HG03575 (cell line): ENCODE measurements at regions not wholly inside any gene's neighbourhood (a gene's known extent, or its start where the extent isn't known, plus 50 kb on each side); places are given as distances from the start of the nearest gene placed in this dataset.
"Not testable (repeated sequence)": the region's sequence is repeated elsewhere in the genome, so short reads cannot be mapped to it uniquely, and the experiment has no call there.

ENCODE experiments used
- ATAC-seq: cut with Tn5 transposase; IDR thresholded peaks from one replicate; pipeline ENCODE4 v1.9.1; 2021; ENCODE audit not compliant: unreplicated experiment, insufficient number of reproducible peaks, low FRiP score; ENCODE audit errors: extremely low read depth

DNA sequence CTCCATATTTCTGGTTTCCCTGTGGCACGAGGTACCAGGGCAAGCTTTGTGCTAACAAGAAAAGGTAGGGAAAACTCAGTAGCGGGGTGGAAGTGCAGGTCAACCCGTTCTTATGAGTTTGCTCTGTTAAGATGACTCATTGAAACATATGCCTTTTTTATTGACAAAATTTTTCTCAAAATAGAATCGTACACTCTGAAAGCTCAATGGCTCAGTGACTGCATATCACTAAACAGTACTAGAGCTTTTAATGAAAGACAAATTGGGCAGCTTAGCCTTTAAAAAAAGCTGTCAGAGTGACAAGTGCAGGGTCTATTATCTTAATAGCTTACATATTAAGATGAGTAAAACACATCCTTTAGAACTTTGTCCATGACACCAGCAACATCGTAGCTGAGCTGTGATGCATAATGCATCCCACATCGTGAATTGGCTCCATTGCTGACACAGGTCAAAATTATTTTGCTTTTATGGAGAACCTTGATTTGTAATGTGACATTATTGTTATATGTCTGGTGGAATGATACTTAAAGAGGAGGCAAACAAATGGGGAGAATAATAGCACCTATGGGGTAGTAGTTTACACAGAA, 264.4 kb downstream of the ETV1 start:
- no peak for ATAC-seq

DNA sequence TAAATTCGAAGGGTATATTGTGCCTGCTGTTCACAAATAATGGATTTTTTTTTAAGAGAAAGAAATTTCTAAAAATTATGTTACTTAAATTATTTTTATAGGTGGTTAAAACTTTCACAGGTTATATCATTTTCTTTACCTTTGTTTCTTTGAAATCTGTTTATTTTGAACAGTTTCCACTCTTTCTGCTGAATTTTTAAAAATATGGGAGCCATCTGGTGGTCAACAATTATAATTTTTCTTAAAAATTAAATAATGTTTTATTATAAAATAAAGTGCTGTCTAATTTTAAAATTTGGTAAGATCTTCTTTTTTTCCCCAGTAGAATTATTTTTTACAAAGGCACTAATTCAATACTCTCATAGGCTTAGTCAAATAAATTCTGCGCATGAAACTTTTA, 263.9 kb downstream of the ETV1 start:
- ATAC-seq: no peak

DNA sequence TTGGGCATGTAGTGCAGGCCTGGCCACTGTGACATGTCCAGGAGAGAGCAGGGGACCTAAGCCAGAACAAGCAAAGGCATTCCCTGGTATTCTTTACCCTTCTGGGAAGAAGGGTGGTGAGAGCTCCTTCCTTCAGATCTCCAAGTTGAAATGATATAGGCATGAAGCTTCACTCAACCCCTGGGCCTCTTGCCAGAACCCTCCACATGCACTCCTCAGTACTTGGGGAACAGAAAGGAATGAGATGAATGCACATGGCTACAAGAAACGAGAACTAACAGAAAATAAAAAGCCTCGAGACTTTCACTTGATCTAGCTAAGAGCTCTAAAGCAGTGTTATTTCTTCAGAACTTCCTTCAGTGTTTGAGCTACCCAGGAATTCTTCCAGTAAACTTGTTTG, 262.2 kb downstream of the ETV1 start:
- no peak for ATAC-seq

DNA sequence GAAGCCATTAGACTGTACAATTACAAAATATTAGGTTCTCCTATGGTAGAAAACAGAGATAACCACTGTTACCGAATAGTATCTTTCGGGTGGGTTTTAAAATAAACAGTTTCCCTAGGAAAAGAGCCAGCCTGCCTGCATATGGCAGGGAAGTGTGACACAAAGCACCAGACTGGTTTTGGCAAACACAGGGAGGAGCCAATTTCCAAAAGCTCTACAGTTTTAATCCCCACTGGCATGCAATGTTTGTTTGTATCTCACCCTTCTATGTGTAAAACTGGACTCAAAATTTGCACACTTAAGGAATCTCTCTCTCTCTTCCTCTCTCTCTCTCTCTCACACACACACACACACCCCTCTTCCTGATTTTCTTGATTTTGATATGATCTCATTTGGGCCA, 261.7 kb downstream of the ETV1 start:
- ATAC-seq: no peak

DNA sequence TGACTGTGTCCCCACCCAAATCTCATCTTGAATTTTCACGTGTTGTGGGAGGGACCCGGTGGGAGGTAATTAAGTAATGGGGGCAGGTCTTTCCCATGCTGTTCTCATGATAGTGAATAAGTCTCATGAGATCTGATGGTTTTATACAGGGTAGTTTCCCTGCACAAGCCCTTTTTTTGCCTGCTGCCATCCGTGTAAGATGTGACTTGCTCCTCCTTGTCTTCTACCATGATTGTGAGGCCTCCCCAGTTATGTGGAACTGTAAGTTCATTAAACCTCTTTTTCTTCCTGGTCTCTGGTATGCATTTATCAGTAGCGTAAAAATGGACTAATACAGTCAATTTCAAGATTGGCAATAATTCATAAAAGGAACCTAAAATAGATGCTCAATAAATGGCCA, 261.0 kb downstream of the ETV1 start:
- not testable (repeated sequence) for ATAC-seq

DNA sequence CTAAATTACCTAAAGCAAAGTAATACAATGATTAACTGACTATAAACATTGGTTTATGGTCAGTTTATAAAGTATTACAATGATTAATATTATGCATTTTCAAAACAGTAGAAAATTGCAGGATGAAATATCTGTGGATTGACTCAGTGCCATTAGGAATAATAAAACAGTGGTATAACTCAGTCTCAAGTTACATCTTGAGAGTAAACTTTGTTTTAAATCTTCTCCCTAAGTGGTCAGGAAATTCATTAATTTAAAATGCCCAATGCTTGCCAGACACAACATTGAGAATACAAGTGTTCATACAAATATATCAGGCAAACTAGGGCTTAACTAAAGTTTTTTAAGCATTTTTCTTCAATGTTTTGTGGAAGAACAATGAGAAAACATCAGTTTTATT, 257.8 kb downstream of the ETV1 start:
- no peak for ATAC-seq

DNA sequence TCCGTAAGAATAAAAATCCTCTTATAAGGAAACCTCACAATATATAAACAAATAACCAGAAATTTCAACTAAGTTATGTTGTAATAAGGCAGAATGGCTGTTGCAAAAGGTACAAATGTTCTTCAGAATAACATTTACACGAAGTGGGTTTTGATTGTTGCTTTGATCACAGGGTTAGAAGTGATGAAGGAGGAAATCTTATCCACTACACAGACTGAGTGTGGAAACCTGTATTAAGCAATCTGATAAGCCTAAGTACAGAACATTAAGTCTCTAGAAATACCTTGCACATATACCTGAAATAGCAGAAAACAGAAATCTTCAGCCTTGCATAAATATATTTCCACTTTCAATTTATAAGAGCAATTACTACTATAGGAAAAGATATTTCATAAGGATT, 251.9 kb downstream of the ETV1 start:
- no peak for ATAC-seq

DNA sequence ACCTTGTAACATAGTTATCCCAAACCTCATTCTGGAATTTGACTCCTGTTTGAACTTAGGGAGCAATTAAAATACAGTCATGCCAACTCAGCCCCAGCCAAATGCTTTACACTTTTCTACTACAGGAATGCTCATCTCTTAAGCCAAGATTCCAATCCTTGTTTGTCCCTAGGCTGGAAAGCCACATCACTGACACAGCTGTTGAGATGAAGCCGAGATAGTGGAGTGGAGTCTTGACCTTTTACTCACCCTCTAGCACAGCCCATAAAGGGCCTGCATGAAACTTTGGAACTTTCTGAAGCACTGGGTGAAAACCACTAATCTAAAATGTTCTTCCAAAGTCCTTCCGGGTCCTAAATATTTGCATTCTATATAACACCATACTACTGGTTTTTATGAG, 247.3 kb downstream of the ETV1 start:
- no peak for ATAC-seq

DNA sequence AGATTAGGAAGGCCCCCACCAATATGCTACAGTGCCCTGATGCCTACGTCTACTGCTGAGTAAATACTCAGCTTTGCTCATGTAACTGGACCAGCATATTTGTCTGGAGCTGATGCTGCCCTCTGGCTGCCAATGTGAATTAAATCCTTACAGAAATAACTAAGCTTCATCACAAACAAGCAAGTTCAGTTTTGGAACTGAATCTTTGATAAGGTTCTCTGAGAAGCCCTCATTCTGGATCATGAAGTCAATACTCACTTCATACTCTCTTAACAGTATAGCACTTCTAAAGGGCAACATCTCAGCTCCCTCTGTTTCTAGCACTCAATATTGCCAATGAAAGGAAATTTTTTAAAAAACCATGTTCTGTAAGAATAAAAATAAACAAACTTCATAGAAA, 246.7 kb downstream of the ETV1 start:
- no peak for ATAC-seq

DNA sequence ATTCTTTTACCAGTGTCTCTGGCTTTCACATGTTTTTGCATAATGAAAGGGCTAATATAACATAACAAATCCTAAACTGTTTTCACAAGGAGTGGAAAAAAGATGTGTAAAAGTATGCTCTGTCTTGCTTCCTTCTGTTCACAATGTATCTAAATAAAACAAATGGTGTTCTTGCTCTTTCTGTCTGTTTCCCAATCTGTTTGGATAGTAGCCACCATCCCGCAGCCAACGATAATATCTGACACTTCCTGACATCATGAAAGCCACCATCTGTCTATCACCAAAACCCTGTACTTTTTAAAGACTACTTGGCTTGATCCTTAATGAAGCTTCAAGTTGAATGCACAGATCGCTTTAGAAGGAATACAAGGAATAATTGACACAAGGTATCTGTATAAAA, 246.2 kb downstream of the ETV1 start:
- no peak for ATAC-seq

DNA sequence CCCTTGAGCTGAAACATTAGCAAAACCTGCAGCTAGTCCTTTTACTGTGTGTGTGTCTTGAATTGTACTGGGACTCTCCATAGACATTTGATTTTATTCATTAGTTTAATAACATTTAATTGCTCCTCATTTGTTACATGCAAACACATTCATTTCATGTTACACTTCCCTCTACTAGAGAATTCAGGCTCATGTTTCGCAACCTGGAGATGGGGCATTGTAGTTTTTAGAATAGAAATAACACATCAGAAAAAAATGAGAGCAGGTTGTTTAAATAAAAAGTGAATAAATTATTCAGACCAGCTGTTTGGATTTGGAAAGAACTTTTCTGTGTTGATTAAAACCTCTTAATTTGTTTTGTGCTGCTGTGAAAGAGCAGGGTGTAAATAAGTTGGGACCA, 243.9 kb downstream of the ETV1 start:
- no peak for ATAC-seq

DNA sequence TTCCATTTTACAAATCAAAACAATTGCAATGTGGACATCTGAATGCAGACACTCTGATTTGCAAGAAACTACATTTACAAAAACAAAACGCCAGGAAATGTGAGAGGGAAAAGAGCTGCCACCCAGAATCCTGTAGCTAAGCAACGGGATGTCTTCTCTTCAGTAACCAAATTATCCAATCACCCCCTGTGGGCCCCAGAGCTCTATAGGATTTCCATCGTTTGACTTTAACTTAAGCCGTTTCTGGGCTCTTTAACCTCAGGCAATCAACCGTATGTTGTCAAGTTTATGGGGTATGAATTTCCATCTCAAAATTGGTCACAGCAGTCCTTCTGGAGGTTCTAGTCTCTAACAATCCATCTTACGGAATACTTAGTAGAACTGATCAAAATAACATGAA, 240.5 kb downstream of the ETV1 start:
- no peak for ATAC-seq

DNA sequence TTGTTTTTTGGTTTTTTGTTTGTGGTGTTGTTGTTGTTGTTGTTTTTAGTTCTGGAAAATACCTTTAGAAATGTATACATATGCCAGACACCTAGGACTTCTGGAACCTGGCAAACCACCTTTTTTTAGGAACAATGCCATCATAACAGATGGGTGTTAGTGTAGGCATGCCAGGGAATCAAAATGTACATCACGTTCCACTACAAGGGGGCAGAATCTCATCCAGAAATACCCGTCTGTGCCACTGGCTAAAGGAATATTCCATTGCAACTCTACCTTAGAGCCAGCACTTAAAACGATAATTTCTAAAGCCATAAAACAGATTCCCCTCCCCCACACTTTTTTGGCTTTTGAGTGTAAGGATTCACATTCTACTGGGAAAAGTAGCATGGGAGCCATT, 239.8 kb downstream of the ETV1 start:
- ATAC-seq: no peak

DNA sequence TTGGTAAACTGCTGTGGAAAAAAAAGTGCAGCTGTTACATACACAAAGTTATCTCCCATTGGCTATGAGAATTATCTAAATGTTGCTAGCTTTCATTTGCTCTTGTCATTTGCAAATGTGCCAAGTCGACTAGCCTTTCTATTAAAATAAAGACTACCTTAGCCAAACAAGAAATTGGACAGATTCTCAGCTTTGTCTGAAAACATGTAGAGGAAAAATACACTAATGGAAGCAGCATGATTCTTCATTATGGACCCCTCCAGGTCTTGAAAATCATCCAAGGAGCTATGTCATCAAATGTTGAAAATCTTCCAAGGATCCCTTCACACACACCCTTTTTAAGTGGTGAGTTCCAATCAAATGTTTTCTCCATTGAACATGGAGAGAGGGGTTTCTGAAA, 237.7 kb downstream of the ETV1 start:
- no peak for ATAC-seq

DNA sequence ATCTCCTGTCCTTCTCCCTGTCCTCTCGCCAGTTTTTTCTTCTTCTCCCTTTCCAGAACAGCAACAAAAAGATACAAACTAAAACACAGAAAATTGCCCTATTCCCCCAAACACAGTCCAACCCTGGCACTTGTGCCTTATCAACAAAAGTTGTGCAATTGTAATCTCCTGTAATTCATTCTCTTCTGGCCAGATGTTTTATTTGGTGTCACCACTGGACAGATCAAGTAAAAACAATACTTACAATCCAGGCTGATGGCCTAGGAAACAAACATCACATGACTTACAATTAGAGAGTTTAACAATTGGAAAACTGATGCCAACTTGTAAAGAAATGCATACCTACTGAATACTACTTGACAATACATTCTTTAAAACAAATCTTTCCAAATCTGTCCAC, 231.6 kb downstream of the ETV1 start:
- ATAC-seq: no peak

DNA sequence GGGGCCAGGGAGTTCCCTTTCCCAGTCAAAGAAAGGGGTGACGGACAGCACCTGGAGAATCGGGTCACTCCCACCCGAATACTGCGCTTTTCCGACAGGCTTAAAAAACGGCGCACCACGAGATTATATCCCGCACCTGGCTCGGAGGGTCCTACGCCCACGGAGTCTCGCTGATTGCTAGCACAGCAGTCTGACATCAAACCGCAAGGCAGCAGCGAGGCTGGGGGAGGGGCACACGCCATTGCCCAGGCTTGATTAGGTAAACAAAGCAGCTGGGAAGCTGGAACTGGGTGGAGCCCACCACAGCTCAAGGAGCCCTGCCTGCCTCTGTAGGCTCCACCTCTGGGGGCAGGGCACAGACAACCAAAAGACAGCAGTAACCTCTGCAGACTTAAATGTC, 223.6 kb downstream of the ETV1 start:
- not testable (repeated sequence) for ATAC-seq

DNA sequence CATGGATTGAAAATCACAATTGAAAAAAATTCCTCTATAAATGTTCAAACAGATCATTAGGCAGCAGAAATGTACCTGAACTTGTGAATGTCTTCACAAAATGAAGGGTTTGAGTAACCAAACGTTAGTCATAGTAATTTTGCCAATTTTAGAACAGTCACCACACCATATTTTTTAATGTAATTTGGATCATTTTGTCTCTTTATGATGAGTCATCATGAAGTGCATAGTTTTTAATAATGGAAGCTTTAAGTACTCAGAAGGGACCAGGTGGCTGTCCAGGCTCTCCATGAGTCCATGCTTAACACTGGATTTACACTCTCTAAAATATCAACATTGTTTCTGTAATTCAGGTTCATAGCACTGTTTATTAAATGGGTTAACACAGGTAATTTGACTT, 219.2 kb downstream of the ETV1 start:
- ATAC-seq: no peak

DNA sequence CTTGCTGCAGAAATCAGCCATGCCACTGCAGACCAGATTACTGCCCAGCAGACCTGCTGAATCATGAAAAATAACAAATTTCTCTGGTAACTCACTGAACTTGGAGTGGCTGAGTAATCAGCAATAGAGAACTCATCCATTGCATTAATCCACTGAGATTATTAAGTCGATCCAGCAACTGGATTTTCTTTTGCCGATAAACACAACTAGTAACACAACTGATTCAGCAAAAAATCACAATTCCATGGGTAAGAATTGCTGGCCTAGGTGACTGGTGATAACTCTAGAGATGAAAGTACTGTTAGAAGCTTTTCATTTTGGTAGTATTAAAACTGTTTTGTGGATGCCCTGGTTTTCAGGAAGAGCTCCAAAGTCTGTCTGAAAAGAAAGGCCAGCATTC, 214.5 kb downstream of the ETV1 start:
- no peak for ATAC-seq

DNA sequence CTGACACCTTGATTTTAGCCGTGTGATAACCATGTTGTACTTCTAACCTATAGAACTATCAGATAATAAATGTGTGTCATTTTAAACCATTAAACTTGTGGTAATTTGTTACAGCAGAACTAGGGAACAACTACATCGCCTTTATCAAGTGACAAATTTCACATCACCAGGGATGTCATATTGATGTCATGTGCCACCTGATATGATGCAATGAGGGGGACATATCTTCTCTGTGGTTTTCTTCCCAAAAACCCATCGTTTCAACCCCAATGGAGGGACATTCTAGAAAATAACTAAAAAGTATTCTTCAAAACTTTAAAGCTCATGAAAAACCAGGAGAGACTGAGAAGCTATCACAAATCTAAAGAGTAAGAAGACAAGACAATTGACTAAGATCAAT, 212.2 kb downstream of the ETV1 start:
- no peak for ATAC-seq

DNA sequence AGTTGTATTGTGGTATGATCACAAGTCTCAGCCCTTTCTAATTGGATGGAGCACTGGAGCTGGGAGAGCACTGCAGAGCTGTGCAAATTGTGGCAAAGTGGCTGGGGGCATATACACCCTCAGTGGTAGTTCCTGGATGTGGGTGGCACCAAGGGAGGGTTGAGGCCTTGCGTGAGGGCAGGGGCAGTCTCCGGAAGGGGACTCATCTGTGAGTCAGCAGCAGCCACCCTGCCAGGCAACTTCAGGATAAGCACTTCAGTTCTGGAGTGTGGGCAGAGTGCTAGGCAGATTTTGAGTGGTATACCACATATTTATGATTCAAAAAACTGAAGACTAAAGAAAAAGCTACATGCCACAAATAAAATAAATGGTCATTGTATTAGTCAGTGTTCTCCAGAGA, 210.5 kb downstream of the ETV1 start:
- ATAC-seq: no peak

DNA sequence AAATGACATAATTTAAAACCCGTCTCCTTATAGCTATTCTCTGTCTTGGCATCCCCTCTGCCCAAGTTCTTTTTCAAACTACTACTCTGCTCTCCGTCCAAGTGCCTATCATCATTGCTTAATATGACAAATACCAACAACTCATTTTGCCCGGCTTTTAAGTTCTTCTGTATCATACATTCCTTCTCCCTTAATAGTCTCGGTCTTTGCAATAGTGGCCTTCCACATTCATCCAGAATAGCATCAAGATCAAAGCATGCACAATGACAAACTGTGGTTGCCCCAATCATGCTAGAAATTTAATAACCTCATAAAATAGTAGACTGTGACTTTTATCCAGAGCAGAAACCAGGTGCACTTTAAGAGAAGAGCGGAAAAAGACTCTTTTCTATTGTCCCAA, 198.9 kb downstream of the ETV1 start:
- no peak for ATAC-seq

DNA sequence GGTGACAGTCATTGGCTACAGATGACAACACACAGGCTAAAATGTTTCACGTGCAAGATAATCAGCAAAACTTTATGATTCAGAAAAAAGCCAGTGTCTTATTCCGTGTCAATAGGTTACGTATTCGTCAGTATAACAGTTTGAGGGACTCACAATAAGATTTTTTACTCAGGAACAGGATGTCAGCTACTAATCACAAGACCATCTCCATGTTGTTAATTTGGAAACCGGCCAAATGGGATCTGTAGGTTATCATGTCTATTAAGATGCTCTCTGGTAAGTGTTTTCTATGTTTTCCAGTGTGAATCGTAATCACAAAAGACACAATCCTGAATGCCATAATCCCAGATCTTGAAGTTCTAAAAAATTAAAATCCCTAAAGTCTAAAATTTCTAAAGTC, 197.3 kb downstream of the ETV1 start:
- ATAC-seq: no peak
